GM19099 (cell line): ENCODE measurements at regions not wholly inside any gene's neighbourhood (a gene's known extent, or its start where the extent isn't known, plus 50 kb on each side); places are given as distances from the start of the nearest gene placed in this dataset.

ENCODE experiments used
- POLR2A ChIP-seq: IDR thresholded peaks from 3 replicates; pipeline ENCODE4 v1.6.1; 2011; ENCODE audit warnings: low read depth; ENCODE audit not compliant: insufficient read length; ENCODE audit errors: extremely low read depth

DNA sequence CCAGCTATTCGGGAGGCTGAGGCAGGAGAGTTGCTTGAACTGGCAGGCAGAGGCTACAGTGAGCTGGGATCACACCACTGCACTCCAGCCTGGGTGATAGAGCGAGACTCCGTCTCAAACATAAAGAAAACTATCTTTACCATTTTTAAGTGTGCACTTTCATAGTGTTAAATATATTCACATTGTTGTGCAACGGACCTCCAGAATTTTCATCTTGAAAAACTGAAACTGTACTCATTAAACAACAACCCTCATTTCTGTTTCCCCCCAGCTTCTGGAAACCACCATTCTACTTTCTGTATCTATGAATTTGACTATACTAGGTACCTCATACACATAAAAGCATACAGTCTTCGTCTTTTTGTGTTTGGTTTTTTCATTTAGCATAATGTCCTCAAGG, 375.1 kb downstream of the SHQ1 start:
- no peak for TF ChIP-seq POLR2A

DNA sequence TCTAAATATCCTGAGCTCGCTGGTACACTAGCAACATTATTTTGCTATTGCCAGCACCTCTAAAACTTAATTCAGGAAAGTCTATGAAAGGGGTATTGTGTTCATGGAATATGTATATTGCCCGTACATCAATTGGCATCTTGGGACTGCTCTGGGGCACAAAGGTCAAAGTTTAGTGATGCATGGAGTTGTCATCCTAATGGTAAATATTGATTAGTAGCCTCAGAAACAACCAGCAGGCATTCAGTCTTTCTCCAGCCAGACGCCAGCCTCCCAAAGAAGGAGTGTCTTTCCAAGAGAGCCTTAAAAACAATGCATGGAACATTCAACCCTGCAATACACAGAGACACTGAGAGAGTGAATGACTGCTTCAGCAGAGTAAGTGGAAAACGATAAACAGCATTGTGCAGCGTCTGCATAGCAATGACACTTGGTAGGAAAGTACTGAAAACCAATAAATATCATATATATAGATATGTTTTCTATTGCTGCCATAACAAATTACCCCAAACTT, 377.3 kb downstream of the SHQ1 start:
- TF ChIP-seq POLR2A = no peak

GRCh38 chr3:72465853-72466252, 382.4 kb downstream of the SHQ1 start:
- no peak for TF ChIP-seq POLR2A

DNA sequence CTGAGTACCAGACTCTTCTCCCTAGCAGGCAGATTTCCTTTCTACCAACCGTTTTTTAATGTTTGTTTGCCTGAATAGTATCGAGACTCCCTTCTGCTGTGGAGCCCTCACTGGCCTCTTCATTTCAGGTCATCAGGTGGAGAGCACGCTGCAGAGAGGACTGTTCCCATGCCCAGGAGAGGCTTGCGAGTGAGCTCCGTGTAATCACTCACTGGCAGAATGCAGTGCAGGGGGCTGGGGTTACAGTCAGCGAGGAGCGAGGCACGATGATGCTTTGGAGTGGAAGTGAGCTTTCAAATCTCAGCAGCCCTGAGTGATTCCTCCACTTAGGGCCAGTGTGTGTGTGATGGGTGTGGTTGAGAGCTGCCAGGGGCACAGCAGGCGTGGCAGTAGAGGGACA, 385.2 kb downstream of the SHQ1 start:
- TF ChIP-seq POLR2A = no peak

DNA sequence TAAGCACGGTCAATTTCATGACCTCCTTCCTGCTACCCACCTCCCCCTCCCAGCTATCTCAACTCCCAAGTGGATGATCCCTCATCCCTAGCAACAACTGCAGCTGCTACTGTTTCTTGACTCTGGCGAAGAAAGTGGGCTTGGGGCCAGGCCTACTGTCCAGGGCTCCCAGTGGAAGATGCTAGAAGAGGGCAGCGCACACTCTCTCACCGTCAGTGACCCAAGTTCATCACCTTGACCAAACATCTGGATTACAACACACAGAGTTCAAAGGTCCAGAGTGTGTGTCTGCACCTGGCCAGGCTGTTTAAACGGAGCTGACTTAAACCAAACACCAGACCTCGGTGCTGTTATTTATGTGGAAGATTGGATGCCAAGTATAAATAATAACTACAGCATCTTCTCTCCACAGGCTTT, 385.6 kb downstream of the SHQ1 start:
- TF ChIP-seq POLR2A = no peak

- TF ChIP-seq POLR2A = no peak
Observed at GRCh38 chr3:72461787-72462186, 386.5 kb downstream of the SHQ1 start.

DNA sequence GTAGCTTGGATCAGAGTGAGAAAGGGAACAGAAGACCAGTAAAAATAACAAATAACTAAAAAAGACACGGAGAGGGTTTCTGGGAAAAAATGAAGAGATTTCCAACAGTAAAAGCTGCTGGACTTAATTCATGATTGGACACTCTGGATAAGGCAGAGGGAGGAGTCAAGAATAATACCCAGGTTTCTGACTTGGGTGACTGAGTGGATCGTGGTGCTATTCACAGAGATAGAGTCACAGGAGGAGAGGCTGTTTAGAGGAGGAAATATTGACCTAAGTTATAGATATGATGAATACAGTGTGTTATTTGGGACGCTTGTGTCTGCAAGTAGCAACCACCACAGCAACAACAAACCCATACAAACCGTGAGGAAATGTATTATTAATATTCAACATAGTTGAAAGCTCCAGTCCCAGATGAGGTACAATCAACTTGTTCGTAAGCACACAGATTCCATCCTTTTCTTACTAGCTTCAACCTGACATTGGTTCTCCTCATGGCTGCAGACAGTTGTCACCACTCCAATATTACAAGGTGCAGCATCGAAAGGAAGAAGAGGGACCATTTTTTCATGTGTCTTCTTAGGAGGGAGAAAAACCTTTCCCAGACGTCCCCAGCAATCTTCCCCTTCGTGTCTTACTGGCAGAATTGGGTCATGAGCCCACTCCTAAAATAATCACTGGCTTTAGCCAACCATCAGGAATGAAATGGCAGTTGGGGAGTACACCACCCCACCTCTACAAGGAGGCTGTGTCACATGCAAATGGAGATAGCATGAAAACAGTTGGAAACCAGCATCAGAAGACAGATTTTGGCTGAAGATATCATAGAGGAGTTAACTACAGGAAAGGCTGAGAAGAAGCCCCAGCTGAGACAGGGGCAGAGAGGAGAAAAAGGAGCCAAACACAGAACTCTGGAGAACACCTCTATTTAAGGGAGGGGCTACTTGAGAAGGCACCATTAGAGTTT, 387.8 kb downstream of the SHQ1 start:
- no peak for TF ChIP-seq POLR2A

- TF ChIP-seq POLR2A = no peak
Observed at GRCh38 chr3:72459588-72459987, 388.7 kb downstream of the SHQ1 start.

DNA sequence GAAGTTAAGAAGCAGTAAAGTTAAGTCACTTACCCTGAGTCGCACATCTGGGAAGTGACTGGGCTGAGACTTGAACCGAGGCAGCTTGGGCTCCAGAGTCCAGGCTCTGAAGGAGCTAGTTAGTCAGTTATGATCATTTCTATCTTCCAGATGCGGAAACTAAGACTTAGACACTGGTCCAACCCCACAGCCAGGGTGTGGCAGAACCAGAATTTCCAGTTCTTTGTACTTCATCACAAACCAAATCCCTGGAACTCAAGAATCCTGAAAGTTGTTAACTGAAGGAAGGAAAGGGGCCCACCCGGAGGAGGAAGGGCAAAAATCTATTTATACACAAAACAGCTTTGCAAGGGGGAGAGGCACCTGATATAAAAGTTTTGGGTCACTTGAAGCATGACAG, 389.9 kb downstream of the SHQ1 start:
- TF ChIP-seq POLR2A = no peak

- TF ChIP-seq POLR2A = no peak
Observed at GRCh38 chr3:72454441-72454840, 393.8 kb downstream of the SHQ1 start.

DNA sequence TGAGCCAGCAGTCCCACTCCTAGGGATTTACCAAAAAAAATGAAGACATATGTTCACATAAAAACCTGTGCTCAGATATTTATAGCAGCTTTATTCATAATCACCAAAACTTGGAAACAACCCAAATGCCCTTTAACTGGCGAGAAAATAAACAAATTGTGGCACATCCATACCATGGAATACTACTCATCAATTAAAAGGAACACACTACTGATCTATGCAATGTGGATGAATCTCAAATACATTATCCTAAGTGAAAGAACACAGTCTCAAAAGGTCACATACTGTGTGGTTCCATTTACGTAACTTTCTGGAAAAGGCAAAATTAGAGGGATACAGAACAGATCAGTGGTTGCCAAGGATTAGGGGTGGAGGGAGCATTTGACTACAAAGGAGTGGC, 394.5 kb downstream of the SHQ1 start:
- TF ChIP-seq POLR2A = no peak

DNA sequence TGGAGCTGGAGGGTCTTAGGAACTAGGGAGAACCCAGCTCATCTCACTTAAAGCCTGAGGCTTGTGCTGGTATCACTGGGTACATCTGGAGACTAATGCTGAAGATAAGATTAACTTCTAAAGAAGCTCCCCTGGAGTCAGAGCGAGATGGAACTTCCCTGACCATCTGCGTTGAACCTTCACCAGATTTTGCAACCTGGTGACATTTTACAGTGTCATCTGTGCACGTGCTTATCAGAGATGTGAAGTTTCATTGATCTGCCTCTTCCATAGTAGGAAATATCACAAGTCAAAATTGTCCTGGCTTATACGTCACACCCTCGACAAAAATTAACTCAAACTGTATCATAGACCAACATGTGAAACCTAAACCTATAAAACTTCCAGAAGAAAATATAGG, 395.5 kb downstream of the SHQ1 start:
- TF ChIP-seq POLR2A = no peak

GRCh38 chr3:72451841-72452240, 396.4 kb downstream of the SHQ1 start:
- no peak for TF ChIP-seq POLR2A

DNA sequence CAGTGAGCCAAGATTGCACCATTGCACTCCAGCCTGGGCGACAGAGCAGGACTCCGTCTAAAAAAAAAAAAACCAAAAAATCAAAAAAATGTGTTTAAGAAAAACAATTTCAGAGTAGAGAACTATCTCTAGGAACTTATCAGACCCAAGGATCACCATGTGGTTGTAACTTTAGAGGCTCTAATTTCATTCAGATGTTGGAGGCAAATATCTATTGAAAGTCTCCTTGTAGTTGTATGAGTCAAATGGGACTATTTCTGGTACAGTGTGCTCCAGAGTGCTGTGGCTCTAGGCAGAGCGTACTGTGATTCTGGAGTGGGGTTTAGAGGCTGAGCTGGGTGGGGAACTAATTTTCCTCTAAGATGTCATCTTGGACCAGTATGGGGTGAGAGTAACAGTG, 398.7 kb downstream of the SHQ1 start:
- no peak for TF ChIP-seq POLR2A

- TF ChIP-seq POLR2A = no peak
Observed at GRCh38 chr3:72448858-72449257, 399.4 kb downstream of the SHQ1 start.

DNA sequence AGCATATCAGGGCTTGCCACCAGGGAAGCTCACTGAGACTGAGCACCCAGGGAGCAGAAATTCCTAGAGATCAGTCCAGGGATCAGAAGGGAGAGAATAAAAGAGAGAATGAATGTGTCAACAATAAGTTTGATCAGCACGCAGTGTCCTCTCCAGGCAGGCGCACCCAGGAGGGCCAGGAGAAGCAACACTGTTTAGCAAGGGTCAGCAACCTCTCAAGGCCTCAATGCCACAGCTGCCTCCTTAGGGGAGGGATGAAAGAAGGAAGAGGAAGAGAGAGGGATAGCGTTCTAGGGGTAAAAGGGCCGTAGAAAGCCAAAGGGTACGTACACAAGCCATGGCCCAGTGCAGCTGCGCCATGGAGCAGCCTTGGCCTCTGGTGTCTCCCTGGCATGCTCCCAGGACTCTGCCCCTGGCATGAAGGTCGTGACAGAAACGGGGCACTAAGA, 399.8 kb downstream of the SHQ1 start:
- no peak for TF ChIP-seq POLR2A
